SK-N-MC (cell line): ENCODE measurements at regions not wholly inside any gene's neighbourhood (a gene's known extent, or its start where the extent isn't known, plus 50 kb on each side); places are given as distances from the start of the nearest gene placed in this dataset.

Source experiments
- EZH2 ChIP-seq: fragments of 200-600 bp; sonication (generic); IDR thresholded peaks from one replicate; pipeline ENCODE4 v1.6.1; 2017; ENCODE audit warnings: antibody characterized with exemption
- POLR2AphosphoS5 ChIP-seq: IDR thresholded peaks from 2 replicates; pipeline ENCODE4 v1.6.1; 2012; ENCODE audit warnings: mild to moderate bottlenecking, low read depth, low read length, borderline replicate concordance

GRCh38 chr2:238553159-238553558 lies 126.4 kb downstream of the ASB1 start:
- TF ChIP-seq EZH2: no peak
- no peak for TF ChIP-seq POLR2AphosphoS5
